SW480 (cell line): ENCODE measurements at regions not wholly inside any gene's neighbourhood (a gene's known extent, or its start where the extent isn't known, plus 50 kb on each side); places are given as distances from the start of the nearest gene placed in this dataset.

Experiments used
- DNase-seq: peaks from one replicate; pipeline ENCODE4 v3.0.0-alpha.2; 2016; ENCODE audit warnings: low spot score

GRCh38 chr17:45680360-45680759 lies 103.8 kb upstream of the CRHR1 start:
- no peak for DNase-seq

DNA sequence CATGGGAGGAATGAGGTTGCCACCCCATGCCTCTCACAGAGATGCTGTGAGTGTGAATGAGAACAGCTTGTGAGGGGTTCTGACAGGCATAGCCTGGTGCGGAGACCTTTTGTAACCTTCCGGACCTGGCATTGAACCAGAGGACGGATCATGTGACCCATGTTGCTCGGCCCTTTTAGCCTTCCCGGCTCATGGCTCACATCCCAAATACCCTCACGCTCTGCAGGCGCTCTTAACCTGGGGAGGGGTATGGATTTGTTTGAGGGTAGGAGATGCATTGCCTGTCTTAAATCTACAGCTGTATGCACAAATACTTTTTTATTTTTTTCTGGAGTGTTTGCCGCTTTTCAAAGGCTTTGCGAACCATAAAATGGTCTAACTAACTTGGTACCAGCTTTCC lies 102.4 kb upstream of the CRHR1 start:
- no peak for DNase-seq

- DNase-seq = no peak
Measured at GRCh38 chr17:45686250-45686649, 97.9 kb upstream of the CRHR1 start.

- DNase-seq = no peak
Measured at GRCh38 chr17:45687594-45687993, 96.5 kb upstream of the CRHR1 start.

- no peak for DNase-seq
Measured at GRCh38 chr17:45688353-45688752, 95.8 kb upstream of the CRHR1 start.

DNA sequence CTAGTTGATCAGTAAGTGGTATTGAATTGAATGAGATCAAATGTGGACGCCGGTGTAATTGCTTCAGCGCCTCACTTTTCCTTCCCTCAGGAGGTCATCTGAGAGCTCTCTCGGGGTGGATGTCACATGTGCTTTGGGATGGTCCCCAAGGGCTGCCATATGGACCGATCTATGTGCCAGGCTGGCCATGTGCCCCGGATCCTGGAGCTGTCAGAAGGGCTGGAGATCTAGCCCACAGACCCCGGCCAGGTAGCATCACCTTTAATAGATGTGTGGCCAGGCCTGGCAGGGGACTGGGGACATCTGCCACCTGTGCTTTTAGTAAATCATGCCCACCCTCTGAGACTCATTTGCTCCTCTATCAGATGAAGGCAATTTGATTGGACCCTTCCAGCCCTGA lies 95.3 kb upstream of the CRHR1 start:
- DNase-seq = no peak

DNA sequence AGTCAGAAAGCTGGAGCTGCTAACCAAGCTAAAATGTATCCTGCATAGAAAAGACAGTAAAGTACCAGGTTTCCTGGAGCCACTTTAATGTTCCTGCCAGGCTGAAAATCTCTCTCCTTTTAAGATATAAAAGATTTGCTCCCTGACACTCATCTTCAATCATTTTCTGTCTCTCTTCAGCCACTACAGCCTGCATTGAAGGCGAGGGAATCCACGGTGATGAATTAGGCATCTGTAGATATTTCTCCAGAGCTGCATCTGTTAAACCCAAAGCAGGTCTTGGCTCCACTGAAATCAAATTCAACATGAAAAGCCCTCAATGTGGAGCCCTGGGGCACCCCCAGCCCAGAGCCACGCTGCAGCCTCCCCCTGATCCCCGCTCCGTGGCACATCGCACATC lies 94.7 kb upstream of the CRHR1 start:
- DNase-seq = no peak

DNA sequence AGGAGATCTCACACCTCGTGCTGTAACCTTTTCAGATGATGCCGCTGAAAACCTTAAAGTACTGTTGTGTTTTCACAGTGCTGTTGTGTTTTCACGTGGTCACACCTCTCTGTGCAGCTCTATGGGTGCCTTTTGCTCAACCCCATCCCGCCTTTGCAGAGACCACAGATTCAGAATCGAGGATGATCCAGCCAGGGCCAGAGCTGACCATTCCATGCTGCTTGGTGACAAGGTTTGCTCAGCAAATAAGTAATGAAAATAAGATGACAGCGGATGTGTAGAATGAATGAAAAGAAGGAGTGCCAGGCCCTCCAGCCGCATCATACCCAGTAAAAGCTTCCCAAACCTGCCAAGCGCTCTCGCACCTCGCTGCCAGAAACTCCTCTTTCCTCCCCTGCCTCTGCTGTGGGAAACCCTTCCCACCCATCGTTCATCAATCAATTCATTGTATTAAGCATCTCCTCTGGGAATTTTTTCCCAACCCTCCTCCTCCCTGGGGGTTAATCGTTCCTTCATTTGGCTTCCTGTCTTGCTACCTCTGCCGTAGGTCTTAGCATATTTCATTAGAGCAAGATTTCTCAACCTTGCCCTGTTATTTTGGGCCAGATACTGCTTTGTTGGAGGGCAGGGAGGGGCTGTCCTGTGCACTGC lies 93.4 kb upstream of the CRHR1 start:
- no peak for DNase-seq

DNA sequence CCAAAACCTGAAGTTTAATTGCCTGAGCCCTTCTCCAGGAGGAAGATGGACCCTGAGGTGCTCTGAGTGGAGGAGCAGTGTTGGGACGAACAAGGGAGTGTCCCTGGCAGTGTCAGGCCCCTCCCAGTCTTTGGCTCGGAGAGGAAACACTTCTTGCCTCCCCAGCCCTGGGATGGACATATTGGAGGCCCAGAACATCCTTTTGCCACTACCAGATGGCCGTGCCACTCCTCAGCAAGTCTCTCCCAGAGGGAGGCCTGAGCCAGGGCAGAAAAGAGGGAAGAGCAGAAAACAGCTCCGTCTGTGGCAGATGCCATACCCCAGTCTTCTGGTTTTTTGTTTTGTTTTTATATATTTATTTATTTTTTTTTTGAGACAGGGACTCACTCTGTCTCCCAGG lies 91.5 kb upstream of the CRHR1 start:
- DNase-seq = no peak

DNA sequence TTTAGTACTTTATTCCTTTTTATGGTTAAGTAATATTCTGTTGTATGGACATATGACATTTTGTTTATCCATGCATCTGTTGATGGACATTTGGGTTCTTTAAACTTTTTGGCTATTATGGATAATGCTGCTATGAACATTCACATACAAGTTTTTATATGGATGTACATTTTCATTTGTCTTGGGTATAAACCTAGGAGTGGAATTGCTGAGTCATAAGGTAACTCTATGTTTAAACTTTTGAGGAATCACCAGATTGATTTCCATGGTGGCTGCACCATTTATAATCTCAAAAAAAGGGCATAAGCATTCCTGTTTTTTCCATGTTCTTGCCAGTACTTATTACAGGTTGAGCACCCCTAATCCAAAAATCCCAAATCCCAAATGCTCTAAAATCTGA lies 90.3 kb upstream of the CRHR1 start:
- no peak for DNase-seq

DNA sequence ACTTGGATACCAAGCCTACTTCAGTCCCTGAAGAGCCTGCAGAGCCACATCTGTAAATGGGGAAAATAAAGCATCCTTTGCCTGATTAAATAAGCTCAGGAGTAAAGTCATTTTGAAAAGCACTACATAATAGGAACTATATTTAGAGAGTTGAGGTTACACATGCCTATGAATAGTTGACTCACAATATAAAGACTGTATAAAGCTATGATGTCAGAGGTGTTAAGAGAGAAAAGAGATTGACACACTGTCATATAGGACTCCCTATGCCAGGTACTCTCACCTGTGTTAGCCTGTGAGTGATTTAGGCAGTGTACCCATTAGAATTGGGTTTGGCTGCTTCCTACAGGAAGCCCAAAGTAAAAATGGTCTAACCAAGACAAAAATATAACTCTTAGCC lies 87.7 kb upstream of the CRHR1 start:
- no peak for DNase-seq

DNA sequence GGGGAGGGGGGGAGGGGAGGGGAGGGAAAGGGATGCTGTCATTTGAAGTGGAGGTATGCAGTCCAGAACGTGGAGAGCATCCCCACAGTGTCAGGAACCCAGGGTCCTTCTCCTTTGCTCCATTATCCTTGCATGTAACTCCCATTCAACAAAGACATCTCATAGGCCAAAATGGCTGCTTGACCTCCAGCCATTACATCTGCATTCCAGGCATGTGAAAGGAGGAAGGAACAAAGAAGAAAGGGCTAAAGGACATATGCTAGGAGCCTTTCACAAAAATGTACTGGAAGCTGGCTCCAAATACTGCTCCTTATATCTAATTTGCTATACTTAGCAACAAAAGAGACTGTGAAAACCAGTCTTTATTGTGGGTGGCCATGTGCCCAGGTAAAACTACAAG lies 87.0 kb upstream of the CRHR1 start:
- DNase-seq = no peak

DNA sequence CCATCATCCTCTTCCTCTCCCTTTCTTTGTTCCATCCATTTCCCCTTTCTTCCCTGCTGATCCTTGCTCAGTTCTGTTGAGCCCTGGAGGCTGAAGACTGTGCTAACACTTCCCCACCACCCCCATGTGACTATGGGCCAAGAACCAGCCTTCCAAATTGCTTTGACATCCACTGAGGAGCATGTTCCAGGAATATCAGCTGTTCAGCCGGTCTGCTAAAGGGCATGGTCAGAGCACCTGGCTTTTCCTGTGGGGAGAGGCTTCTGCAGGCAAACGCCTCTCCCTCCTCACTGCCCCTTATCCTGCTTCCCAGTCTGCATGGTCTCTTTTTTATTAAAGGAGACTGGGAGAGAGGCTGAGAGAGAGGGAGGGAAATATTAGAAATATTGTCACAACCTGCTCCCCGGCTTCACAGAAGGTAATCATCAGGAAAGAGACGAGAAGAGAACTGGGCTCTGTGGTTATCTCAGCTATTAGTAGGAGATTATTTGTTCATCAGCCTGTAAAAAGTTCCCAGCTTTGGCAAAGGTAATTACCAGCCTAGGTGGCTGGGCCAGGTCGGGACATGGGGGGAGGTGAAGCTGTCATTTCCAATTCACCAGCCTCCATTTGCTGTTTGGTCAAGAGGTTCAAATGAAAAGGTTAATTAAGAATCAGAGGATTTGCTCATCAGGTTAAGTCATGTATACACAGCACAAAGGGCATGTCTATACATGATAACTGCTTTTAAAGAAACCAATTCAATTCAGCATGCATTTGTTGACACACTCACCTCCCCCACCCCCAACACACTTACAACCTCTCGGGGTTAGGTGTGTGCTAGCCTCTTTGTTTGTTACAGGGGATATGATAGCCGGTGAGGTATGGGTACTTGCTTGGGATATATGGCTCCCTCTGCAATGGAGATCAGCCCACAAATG lies 83.7 kb upstream of the CRHR1 start:
- DNase-seq = no peak

- DNase-seq = peak; percentile 20
Measured at GRCh38 chr17:45702666-45703266, 81.4 kb upstream of the CRHR1 start.

- no peak for DNase-seq
Measured at GRCh38 chr17:45703348-45703747, 80.8 kb upstream of the CRHR1 start.

- no peak for DNase-seq
Measured at GRCh38 chr17:45703806-45704205, 80.3 kb upstream of the CRHR1 start.

DNA sequence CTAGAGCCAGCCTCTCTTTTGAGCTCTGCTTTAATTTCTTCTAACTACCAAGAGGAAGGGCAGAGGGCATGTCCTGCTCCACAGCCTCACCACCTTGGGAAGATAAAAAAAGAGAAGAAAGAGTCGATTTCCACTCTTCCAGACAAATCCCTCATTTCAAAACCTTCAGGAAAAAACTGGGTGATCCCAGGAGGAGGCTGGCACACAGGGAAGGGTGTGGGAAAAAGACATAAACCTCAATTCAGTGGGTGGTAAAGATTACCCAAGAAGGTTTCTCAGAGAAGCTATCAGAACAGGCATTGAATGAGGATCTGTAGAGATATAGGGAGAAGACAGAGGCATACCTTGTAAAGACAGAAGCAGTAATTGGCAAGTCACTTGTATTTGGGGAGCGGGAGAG lies 79.9 kb upstream of the CRHR1 start:
- no peak for DNase-seq

- DNase-seq = peak; percentile 94
Measured at GRCh38 chr17:45705123-45706009, 78.8 kb upstream of the CRHR1 start.

GRCh38 chr17:45706033-45706432 lies 78.1 kb upstream of the CRHR1 start:
- no peak for DNase-seq

DNA sequence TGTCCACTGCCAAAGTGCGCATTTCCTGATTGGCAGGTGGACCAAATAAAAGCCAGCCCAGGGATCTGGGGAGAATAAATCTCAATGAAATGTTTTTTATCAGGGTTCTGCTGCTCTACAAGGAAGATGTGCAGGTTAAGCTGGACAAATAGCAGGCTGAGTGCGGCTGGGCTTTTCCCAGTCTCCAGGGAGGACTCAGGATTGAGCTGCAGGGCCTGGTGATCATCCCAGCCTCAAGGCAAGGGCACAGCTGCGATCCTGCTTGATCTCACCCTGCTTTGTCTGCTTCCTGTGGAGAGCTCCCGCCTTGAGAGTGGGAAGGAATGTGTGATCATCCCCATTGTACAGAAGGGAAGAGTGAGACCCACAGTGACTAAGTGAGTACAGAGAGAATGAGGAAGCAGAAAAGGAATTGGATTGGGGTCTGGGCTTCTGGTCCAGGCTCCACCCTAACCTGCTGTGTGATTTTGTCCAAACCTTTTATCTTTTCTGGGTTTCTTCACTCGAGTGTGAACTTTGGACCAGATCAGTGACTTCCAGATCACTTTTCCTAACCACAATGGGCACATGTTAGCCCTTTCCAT lies 75.3 kb upstream of the CRHR1 start:
- DNase-seq = no peak

- DNase-seq = no peak
Measured at GRCh38 chr17:45709728-45710288, 74.3 kb upstream of the CRHR1 start.
